ENCODE measurements at regions not wholly inside any gene's neighbourhood (a gene's known extent, or its start where the extent isn't known, plus 50 kb on each side); places are given as distances from the start of the nearest gene placed in this dataset.
A peak's percentile ranks its signal among the peaks of the same experiment; 100 is the strongest.
"Not testable (repeated sequence)": the region's sequence is repeated elsewhere in the genome, so short reads cannot be mapped to it uniquely, and the experiment has no call there.

DNA sequence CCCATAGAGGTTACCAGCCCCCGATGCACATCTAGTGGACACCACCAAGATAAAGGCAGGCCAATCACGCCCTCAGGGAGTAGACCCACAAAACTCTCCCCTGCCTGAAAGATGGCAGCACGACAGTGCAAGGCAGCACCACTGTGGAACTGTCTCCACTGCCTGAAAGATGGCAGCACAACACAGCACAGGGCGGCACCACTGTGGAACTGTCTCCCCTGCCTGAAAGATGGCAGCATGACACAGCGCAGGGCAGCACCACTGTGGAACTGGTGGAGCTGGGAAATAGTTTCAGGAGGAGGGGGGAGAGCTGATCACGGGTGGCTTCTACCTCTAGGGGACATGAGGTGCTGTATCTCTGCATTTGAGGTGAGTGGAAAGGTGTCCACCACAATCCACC is 340.4 kb upstream of the FRG1 start:
- DNase-seq (ENCODE audit: low spot score), result no peak

DNA sequence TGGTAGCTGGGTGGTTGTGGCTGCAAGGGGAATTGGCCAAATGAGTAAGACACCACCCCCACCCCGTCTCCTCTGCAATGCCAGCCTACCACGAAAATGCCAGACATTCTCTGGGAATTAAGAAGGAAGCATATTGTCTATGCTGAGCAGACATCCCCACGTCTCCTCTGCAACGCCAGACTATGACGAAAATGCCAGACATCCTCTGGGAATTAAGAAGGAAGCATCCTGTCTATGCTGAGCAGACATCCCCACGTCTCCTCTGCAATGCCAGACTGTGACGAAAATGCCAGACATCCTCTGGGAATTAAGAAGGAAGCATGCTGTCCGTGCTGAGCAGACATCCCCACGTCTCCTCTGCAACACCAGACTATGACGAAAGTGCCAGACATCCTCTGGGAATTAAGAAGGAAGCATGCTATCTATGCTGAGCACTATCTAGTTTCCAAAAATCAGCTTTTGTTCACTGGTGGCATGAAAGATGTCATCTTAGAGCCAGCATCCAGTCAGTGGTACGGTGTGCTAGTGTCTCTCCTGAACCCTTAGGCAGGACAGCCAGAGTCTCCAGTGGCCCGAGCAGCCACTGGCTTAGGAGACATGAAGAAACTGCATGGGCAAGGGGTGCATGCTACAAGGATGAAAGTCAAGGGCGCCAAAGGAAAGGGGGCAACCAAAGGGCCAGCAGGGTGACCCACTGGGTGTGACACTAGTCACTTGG is 339.8 kb upstream of the FRG1 start:
- DNase-seq (ENCODE audit: low spot score), result peak; percentile 5

DNA sequence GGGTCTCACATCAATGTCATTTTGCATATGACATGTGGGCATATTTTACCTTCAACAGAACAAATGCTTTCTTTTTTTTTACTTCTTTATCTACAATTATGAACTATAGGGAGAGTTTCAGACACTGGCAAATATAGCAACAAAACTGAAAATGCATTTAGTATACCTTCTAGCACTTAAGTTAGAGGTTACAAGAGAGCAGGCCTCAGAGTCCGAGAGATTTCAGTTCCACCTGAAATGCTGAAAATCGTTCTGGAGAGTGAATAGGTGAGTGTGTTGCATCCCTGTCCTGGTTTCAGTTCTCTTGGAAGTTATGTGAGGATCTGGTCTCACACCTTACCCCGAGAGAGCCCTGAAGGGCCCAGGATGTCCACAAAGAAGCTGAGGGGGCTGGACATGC is 337.8 kb upstream of the FRG1 start:
- not testable (repeated sequence) for DNase-seq (ENCODE audit: low spot score)

DNA sequence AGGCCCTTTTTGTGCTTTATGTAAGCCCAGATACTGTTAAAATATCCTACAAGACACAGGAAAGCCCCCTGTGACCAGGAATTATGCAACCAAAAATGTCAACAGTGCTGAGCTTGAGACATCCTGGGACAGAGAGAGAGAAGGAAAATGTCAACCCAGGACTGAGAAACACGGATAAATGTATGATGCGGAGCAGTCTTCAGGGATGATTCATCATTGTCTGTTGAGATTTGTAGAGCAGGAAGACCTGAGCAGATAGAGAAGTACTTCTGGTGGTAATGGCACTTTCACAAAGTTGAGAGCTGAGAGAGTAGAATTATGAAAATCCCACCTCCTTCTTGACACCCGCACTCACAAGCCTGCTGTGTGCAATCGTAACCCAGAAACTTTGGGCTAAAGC is 330.1 kb upstream of the FRG1 start:
- DNase-seq (ENCODE audit: low spot score), result not testable (repeated sequence)

DNA sequence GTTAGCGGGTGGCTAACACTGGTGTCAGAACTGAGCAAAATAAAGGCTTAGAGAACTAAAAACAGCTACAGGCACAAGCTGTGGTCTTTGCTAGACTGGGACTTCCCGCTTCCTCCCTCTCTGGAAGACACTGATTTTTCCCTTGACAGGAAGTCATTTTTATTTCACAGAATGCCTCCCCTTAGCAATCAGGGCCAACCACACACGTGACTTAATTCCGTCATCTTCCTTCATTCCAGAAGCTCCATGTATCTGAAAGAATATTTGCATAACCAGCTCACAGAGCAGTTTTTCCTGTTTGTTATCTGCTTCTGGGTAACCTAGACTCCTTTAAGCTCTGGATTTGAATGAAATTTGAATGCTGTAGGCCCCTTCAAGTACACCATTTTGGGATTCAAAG is 327.5 kb upstream of the FRG1 start:
- peak; percentile 16 for DNase-seq (ENCODE audit: low spot score)

DNA sequence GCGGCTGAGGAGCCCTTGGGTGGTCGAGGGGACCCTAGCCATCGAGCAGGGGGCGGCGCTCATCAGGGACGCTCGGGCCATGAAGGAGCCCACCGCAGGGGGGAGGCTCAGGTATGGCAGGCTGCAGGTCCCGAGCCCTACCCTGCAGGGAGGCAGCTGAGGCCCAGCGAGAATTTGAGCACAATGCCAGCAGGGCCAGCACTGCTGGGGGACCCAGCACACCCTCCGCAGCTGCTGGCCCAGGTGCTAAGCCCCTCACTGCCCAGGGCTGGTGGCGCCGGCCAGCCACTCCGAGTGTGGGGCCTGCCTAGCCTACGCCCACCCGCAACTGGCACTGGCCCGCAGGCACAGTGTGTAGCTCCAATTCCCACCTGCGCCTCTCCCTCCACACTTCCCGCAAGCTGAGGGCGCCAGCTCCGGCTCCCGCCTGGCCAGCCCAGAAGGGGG is 325.4 kb upstream of the FRG1 start:
- no peak for DNase-seq (ENCODE audit: low spot score)

DNA sequence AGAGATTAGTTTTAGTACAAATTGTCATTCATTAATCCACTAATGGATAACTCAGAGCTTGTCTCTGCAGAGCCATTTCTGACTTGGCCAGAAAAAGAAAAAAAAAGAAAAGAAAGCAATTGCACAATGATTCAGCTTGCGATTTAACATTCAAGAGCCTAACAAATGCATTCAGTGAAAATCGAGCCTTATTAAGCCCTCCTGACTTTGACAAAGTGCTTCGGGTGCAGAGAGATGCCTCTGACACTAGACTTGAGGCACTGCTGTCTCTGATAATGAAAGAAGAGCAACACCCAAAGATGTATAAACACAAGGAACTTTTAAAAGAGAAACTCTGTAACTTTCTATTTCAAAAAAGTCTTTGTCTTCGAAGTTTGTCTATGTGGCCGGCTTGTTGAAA is 322.9 kb upstream of the FRG1 start:
- not testable (repeated sequence) for DNase-seq (ENCODE audit: low spot score)

DNA sequence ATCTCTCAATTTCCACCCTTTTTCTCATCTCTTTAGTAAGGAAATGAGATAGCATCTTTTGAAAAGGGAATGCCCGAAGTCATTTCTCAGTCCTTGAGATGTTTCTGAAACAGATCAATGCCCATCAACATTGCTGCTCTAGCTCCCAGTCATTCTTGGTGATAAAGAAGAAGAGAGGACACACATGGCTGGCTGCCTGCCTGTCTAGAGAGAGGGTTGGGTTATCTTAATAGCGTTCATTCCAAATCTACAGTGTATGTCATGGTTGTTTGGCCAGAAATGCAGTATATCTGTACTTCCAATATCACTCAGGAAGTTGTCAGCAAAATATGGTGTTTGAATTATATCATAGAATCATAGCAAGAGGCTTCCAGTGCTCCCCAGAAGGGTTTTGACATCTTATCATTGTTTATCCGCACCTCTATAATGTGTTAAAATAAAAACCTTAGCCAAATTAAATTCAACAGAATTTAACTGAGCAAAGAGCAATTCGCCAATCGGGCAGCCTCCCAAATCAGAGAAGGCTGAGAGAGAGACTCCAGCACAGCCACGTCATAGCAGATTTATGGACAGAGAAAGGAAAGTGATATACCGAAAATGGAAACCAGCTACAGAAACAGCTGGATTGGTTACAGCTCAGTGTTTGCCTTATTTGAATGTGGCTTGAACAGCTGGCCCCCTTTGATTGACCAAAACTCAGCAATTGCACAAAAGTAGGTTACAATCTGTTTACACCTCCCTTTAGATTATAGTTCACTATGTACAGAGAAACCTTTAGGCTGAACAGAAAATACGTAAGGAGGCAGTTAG is 321.0 kb upstream of the FRG1 start:
- not testable (repeated sequence) for DNase-seq (ENCODE audit: low spot score)

DNA sequence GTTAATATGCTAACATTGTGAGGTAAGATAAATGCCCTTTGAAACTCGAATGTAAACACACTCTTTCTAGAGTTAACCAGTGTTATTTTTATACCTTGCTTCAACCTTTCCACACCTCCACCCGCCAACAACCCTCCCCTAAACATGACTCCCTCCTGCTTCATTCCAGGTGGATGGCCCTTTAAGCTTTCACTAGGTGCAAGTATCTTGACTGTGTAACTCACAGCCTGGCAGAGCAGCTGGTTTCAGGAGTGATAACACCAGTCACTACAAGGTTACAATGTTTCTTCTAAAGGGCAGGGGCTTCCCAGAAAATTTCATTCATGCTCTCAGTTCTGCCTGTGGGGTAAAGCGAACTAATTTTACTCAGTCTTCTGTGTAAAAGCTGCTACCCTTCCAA is 318.1 kb upstream of the FRG1 start:
- not testable (repeated sequence) for DNase-seq (ENCODE audit: low spot score)

DNA sequence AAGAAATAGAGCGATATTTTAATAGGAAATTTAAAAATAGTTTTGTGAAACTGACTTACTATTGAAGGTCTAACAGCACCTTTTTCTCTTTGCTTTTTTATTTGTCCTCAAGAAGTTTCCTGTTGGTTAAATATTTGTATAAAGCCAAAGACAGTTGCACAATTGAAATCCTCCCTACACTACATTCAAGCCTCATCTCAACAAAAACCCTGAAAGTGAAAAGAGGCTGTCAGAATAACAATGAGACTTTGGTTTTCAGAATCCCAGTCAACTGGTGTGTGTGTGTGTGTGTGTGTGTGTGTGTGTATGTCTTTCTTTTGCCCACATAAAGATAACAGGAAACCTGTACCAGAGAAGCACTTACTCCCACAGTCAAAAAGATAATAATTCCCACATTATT is 313.6 kb upstream of the FRG1 start:
- DNase-seq (ENCODE audit: low spot score), result not testable (repeated sequence)

DNA sequence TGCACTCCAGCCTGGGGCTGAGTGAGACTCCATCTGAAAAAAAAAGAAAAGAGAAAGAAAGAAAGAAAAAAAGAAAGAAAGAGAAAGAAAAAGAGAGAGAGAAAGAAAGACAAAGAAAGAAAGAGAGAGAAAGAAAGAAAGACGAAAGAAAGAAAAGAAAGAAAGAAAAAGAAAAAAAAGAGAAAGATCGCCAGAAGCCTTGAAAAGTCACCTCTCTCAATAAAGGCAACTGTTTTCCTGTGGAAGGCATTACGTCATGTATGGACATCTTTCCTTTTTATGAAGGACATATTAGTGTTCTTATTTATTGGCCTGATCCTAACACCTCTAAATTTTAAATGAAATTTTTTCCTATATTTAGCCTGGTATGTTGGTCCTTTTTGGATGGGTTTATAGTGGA is 310.9 kb upstream of the FRG1 start:
- not testable (repeated sequence) for DNase-seq (ENCODE audit: low spot score)

DNA sequence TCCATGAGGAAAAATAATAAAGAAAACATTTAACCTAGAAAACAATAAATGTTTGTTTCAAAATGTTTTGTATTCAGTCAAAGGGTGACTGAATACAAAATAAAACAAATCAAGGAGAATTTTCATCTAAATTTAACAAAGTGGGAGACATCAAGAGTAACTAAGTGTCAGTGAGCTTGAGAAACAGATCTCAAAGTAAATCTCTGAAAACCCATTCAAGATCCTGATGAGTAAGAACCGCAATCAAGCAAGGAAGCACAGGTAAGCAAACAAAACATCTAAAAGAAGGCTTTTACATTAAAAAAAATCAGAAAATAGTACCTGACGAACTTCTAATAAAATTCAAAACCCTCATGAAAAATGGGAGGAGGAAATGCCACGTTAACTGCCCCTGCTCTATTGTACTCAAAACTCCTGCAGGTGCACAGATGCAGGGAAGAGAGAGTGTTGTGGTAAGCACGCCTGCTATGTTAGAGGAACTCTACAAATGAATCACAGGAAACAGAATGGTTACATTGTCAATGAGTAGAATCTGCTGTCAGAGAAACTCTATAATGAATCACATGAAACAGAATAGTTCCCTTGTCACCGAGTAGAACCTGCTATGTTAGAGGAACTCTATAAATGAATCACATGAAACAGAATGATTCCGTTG is 309.6 kb upstream of the FRG1 start:
- peak; percentile 8 for DNase-seq (ENCODE audit: low spot score)

DNA sequence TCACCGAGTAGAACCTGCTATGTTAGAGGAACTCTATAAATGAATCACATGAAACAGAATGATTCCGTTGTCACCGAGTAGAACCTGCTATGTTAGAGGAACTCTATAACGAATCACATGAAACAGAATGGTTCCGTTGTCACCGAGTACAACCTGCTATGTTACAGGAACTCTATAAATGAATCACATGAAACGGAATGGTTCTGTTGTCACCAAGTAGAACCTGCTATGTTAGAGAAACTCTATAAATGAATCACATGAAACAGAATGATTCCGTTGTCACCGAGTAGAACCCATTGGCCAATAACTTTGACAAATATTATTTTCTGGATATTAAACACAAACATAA is 309.1 kb upstream of the FRG1 start:
- not testable (repeated sequence) for DNase-seq (ENCODE audit: low spot score)

DNA sequence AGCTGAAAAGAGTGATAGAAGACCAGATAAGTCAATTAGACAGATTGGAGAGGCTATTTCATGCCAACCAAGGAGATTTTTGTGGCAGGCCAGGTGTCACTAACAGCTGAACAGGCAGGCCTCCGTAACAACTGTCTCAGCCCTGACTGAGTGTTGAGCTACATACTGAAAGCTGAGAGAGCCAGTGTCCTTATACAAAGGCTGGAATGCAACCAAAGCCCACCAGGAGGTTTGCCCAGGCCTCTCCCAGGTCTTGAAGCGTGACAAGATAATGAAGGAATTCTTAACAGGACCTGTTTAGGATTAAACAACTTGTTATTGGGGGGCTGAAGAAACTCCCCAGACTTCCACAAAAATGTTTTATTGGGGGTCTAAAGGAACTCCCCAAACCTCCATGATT is 290.2 kb upstream of the FRG1 start:
- not testable (repeated sequence) for DNase-seq (ENCODE audit: low spot score)

DNA sequence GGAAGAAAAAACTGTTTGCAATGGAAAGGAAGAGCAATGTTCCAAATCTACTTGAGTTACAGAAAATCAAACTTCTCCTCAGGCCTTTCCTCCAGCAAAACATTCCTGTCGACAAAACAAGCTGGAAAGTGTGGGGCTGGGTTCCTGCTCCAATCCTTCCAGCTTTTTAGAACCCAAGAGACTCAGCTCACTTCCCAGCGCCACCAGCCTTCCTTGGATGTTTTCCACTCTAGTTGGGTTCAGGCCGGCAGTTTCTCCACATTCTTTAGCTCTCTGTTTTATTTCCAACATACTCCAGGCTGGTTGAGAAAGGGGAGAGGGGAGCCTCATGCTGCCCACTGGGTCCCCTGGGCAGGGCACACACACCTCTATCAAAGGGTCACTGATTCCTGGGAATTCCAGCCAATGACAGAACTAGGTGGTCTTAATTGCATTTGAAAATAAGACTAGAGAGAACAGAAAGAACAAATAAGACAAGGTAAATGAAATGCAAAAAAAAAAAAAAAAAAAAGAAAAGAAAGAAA is 287.5 kb upstream of the FRG1 start:
- DNase-seq (ENCODE audit: low spot score), result not testable (repeated sequence)

DNA sequence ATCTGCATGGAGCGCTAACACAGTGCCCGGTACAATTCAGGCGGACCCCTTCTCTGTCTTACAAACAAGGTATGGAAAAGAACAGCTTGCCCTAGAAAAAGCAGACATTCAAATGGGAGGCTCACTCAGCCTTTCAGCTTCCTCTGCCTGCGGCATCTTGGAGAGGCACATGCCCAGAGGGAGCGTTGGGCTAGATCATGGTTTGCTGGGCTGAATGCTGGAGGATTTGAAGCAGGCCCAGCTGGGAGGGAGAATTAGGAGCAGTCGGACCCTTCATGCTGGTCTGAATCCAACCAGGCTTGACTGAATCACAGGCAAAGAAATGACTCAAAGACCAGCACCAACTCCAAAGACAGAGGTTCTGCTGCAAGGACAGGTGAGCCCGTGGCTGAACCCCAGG is 286.7 kb upstream of the FRG1 start:
- not testable (repeated sequence) for DNase-seq (ENCODE audit: low spot score)

DNA sequence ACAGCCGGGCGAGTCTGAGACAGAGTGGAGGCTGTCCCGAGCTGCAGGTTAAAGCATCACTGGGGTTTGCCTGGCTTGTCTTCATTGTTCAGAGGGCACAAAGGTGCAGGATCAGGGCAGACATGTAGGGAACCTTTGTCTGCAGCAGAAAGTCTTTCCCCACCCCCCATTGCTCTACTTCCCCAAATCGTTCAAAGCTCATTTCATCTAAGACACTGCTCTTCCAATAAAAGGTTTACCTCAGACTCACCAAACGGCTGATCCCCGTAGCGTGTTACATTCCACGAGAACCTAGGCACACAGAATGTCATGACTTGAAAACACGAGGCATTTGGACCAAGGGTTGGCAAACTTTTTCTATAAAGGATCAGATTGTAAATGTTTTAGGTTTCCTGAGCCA is 286.3 kb upstream of the FRG1 start:
- DNase-seq (ENCODE audit: low spot score), result not testable (repeated sequence)

DNA sequence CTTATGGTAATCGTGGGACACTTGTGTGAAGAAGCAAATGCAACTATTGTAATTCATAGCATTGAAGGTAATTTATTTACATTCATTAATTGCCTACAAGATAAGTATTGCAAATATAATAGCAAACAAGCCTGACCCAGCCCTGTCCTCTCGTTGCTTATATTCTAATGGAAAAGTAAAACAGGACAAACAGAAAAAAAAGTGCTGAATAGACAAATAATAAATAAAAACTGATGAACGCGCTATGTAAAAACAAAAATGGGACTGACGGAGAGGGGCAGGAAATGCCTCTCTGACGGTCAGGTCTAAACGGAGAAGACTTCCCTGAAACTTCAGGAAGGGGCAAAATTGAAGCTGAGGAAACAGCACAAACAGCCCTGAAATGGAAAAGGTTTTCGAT is 284.9 kb upstream of the FRG1 start:
- not testable (repeated sequence) for DNase-seq (ENCODE audit: low spot score)

DNA sequence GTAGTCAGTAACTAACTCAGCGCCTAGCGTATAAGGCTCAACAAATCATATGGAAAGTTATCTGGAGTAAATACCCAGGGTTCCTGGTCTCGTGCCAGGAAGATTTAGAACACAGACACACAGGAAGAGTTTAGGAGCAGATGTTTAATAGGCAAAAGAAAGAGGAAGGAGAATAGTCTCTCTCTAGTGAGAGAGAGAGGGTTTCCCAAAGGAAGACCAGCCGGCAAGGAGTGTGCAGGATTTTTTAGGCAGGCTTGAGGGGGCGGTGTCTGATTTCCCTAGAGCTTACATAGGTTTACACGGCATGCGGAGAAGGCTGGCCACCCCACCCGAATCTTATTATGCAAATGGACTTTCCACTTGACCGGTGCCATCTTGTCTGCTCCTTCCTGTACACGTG is 284.0 kb upstream of the FRG1 start:
- DNase-seq (ENCODE audit: low spot score), result no peak

DNA sequence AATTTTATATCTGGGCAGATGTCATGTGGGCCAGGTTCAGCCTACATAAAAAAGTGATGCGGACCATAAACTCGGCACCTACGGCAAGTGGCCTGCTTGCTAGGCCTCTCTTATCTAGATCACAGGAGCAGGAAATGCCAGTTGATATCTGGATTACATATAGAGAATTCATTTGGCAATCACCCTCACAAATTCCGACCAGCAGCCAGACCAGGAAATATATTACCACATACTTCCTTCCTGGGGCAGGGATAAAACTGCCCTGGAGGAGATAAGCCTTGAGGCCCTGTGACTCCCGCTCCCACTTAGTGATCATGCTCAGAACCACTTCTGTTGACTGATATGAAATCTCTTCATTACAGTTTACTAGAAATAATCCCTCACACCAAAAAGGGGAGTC is 282.4 kb upstream of the FRG1 start:
- DNase-seq (ENCODE audit: low spot score), result peak; percentile 9

DNA sequence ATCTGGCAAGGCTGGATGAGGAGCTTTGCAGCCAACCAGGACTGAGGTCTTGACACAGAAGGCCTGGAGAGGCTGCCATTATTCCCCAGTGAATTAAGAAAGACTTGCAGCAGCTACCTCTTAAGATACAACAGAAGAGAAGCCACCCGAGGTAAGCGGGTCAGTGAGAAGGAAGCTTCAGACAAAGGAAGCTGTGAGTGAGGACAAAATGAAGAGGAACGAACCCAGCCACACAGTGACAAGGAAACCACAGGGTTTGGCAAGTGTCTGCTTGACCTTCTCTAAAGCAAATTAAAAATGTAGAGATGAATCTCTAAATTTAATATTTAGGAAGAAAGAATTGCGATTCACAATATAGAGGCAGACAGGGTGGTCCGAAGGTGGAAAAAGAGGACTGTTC is 281.8 kb upstream of the FRG1 start:
- DNase-seq (ENCODE audit: low spot score), result not testable (repeated sequence)

DNA sequence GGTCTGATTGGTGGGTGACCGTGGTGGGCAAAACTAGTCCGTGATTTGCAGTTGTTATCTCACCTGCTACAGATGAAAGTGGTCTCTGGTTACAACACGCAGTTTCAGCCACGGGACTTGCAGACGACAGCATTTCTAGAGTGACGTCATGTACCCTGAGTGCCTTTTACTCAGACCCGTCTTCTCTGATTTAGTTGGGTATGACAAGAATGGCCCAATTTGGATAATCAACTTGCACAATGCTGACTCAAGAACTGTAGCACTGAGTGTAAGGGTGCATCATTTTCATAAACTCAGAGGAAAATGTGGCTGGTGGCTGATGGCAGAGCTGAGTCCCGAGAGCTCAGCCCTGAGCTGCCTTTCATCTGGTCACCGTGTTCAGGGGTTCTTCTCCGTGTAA is 281.4 kb upstream of the FRG1 start:
- no peak for DNase-seq (ENCODE audit: low spot score)

Data from A172 (cell line).